ENCODE measurements at regions not wholly inside any gene's neighbourhood (a gene's known extent, or its start where the extent isn't known, plus 50 kb on each side); places are given as distances from the start of the nearest gene placed in this dataset.

GRCh38 chr6:132887204-132887603, 72.8 kb downstream of the RPS12 start:
- TF ChIP-seq CTCF (IDR thresholded peaks at IDR 0.05; ENCODE audit: low read length) (no peak), EZH2 (IDR thresholded peaks at IDR 0.05; ENCODE audit: borderline replicate concordance, low read length) (no peak)

Data from OCI-LY1 (cell line).